Tibial artery (tissue), 4 donors: ENCODE measurements at regions not wholly inside any gene's neighbourhood (a gene's known extent, or its start where the extent isn't known, plus 50 kb on each side); places are given as distances from the start of the nearest gene placed in this dataset.

Experiments used
- DNase-seq, 2 donors: peaks; one replicate each; pipeline ENCODE4 v3.0.0-alpha.2; 2019
- H3K27ac ChIP-seq, 2 donors: fragments of 200-600 bp; sonication (generic) in 1 of 2; 1 replicate in 1 of 2; 2 replicates in 1 of 2; pipeline ENCODE4 v1.5.1; 2018 to 2019; ENCODE audit warnings: mild to moderate bottlenecking in 1 of 2
- H3K27me3 ChIP-seq, 2 donors: fragments of 200-600 bp; sonication (generic) in 1 of 2; one replicate each; pipeline versions ENCODE4 v1.5.1 to v1.6.0; 2016 to 2019
- H3K36me3 ChIP-seq, 3 donors: fragments of 200-600 bp; sonication (generic) in 2 of 3; one replicate each; pipeline ENCODE4 v1.5.1; 2016 to 2019; ENCODE audit warnings: mild to moderate bottlenecking in 2 of 3
- H3K4me1 ChIP-seq, 4 donors: fragments of 200-600 bp; sonication (generic) in 2 of 4; 1 replicate in 3 of 4; 2 replicates in 1 of 4; pipeline ENCODE4 v1.5.1; 2016 to 2019
- H3K4me3 ChIP-seq, 2 donors: fragments of 200-600 bp; sonication (generic) in 1 of 2; 1 replicate in 1 of 2; 2 replicates in 1 of 2; pipeline ENCODE4 v1.5.1; 2018 to 2019; ENCODE audit warnings: mild to moderate bottlenecking in 2 of 2
- H3K9me3 ChIP-seq, 3 donors: fragments of 200-600 bp; sonication (generic) in 1 of 3; one replicate each; pipeline ENCODE4 v1.5.1; 2016 to 2019
- CTCF ChIP-seq, 2 experiments: fragments of 200-600 bp in 1 of 2; fragments of 450-650 bp in 1 of 2; IDR thresholded peaks; one replicate each; pipeline ENCODE4 v1.5.1; 2017 to 2019; ENCODE audit warnings: antibody characterized with exemption in 2 of 2, mild to moderate bottlenecking in 1 of 2, moderate library complexity in 1 of 2
- intact Hi-C: fragments of 100-400 bp; cut with DNase I; formaldehyde crosslinking; loops from one replicate; pipeline ENCODE4 v1.15.0; 2023; ENCODE audit warnings: low total_unique reads

GRCh38 chr6:51283723-51284355 lies 465.2 kb downstream of the TFAP2B start:
- Histone ChIP-seq H3K27ac (no peak overlapping the region), H3K27me3 (no peaks in the 10 kb centered on the region), H3K36me3 (no peaks in the 10 kb centered on the region), H3K4me1 (no peaks in the 10 kb centered on the region), H3K4me3 (no peak overlapping the region), H3K9me3 (no peaks in the 10 kb centered on the region)
- intact Hi-C loops, result no loop called here
- no peak for DNase-seq
- no peak for TF ChIP-seq CTCF (IDR thresholded peaks at IDR 0.05)

- intact Hi-C loops, result no loop called here
- no peak for DNase-seq
- Histone ChIP-seq H3K4me3 (no peak overlapping the region), H3K36me3 (no peaks in the 10 kb centered on the region), H3K27me3 (no peaks in the 10 kb centered on the region), H3K4me1 (no peaks in the 10 kb centered on the region), H3K27ac (no peak overlapping the region), H3K9me3 (no peaks in the 10 kb centered on the region)
- no peak for TF ChIP-seq CTCF (IDR thresholded peaks at IDR 0.05)
These were observed 467.2 kb downstream of the TFAP2B start for GRCh38 chr6:51285876-51286275.

GRCh38 chr6:51289041-51289440 lies 470.4 kb downstream of the TFAP2B start:
- H3K36me3 ChIP-seq, result no peaks in the 10 kb centered on the region
- no peaks in the 10 kb centered on the region for H3K27me3 ChIP-seq
- no peaks in the 10 kb centered on the region for H3K9me3 ChIP-seq
- DNase-seq, result no peak
- TF ChIP-seq CTCF (IDR thresholded peaks at IDR 0.05), result no peak
- H3K4me1 ChIP-seq, result no peaks in the 10 kb centered on the region
- intact Hi-C loops, result no loop called here
- H3K27ac ChIP-seq, result no peak overlapping the region
- H3K4me3 ChIP-seq, result no peak overlapping the region

- TF ChIP-seq CTCF (IDR thresholded peaks at IDR 0.05), result no peak
- intact Hi-C loops, result no loop called here
- H3K36me3 ChIP-seq, result no peaks in the 10 kb centered on the region
- H3K4me3 ChIP-seq, result no peak overlapping the region
- no peaks in the 10 kb centered on the region for H3K9me3 ChIP-seq
- DNase-seq, result no peak
- H3K4me1 ChIP-seq, result no peaks in the 10 kb centered on the region
- no peaks in the 10 kb centered on the region for H3K27me3 ChIP-seq
- H3K27ac ChIP-seq, result no peak overlapping the region
These were observed 474.0 kb downstream of the TFAP2B start for GRCh38 chr6:51292659-51293058.

- H3K27ac ChIP-seq, result no peak overlapping the region
- no peaks in the 10 kb centered on the region for H3K4me1 ChIP-seq
- no peaks in the 10 kb centered on the region for H3K27me3 ChIP-seq
- no peaks in the 10 kb centered on the region for H3K36me3 ChIP-seq
- no peaks in the 10 kb centered on the region for H3K9me3 ChIP-seq
- no peak for TF ChIP-seq CTCF (IDR thresholded peaks at IDR 0.05)
- H3K4me3 ChIP-seq, result no peak overlapping the region
- intact Hi-C loops, result no loop called here
- DNase-seq, result no peak
These were observed 481.1 kb downstream of the TFAP2B start for GRCh38 chr6:51299621-51300380.
